HFFc6 (cell line): ENCODE measurements at regions not wholly inside any gene's neighbourhood (a gene's known extent, or its start where the extent isn't known, plus 50 kb on each side); places are given as distances from the start of the nearest gene placed in this dataset.

ENCODE experiments used
- DNase-seq: peaks from one replicate; pipeline ENCODE4 v3.0.0-alpha.2; 2018
- H3K27ac Mint-ChIP-seq: 2 replicates; pipeline ENCODE4 v1.8.0; 2020; ENCODE audit warnings: mild to moderate bottlenecking, mixed read lengths
- H3K27me3 Mint-ChIP-seq: 2 replicates; pipeline ENCODE4 v1.8.0; 2021; ENCODE audit warnings: mild to moderate bottlenecking, moderate library complexity, mixed read lengths; ENCODE audit not compliant: insufficient read depth
- H3K36me3 Mint-ChIP-seq: 2 replicates; pipeline ENCODE4 v1.8.0; 2021; ENCODE audit warnings: low read depth, mixed read lengths
- H3K4me1 Mint-ChIP-seq: 2 replicates; pipeline ENCODE4 v1.8.0; 2020; ENCODE audit warnings: low read depth, mixed read lengths
- H3K4me3 Mint-ChIP-seq: 2 replicates; pipeline ENCODE4 v1.8.0; 2020; ENCODE audit warnings: mild to moderate bottlenecking, moderate library complexity, mixed read lengths
- H3K9me3 Mint-ChIP-seq: 2 replicates; pipeline ENCODE4 v1.8.0; 2020; ENCODE audit warnings: mild to moderate bottlenecking, mixed read lengths
- TF ChIP-seq, protein P1 (sequence below): fragments of 200-600 bp; sonication (generic); IDR thresholded peaks from 2 replicates; pipeline ENCODE4 v1.5.0; 2021; ENCODE audit warnings: antibody characterized with exemption, mild to moderate bottlenecking

DNA sequence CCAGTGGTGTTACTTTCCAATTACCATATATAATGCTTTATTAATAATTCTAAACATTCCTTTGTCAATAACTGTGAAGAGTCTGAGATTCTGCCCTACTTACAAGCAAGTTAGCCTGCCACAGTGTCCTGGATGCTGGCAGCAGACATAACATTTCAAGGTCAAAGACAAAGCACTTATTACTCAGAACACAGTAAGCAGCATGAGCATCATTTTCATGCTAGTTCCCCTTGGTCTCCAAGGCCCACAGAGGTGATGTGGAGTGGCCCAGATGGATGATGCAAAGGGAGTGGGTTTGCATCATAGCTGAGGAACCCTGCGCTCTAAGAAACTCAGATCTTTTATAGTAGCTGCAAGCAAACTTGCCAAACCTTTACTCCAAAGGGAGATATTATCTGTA, 349.7 kb downstream of the ZEB2 start:
- Mint-ChIP-seq H3K36me3 (peaks cover 9% of the 10 kb centered on the region; the same call in 1 of the 2 replicates), H3K4me1 (no peaks in the 10 kb centered on the region), H3K9me3 (no peaks in the 10 kb centered on the region), H3K27me3 (no peaks in the 10 kb centered on the region), H3K4me3 (no peak overlapping the region), H3K27ac (no peak overlapping the region)
- DNase-seq = no peak
- TF ChIP-seq, protein P1, sequence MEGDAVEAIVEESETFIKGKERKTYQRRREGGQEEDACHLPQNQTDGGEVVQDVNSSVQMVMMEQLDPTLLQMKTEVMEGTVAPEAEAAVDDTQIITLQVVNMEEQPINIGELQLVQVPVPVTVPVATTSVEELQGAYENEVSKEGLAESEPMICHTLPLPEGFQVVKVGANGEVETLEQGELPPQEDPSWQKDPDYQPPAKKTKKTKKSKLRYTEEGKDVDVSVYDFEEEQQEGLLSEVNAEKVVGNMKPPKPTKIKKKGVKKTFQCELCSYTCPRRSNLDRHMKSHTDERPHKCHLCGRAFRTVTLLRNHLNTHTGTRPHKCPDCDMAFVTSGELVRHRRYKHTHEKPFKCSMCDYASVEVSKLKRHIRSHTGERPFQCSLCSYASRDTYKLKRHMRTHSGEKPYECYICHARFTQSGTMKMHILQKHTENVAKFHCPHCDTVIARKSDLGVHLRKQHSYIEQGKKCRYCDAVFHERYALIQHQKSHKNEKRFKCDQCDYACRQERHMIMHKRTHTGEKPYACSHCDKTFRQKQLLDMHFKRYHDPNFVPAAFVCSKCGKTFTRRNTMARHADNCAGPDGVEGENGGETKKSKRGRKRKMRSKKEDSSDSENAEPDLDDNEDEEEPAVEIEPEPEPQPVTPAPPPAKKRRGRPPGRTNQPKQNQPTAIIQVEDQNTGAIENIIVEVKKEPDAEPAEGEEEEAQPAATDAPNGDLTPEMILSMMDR = no peak

DNA sequence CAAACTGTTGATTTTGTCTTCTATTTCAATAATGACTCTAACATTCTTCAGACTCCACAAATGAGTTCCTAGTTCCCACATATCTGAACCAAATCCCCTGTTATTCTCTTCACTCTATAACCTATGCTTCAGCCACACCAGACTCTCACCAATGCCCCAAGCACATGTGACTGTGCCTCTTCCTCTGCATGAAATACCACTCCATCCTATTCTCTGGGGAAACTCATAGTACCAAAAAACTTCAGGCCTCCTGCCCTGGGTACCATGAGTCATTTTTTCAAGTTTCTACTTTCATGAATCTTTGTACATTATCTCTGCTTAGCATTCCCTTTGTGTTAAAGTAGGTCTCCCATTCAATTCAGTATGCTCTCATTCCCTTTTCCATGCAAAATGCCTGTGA, 353.2 kb downstream of the ZEB2 start:
- H3K4me3 Mint-ChIP-seq = no peak overlapping the region
- DNase-seq = no peak

DNA sequence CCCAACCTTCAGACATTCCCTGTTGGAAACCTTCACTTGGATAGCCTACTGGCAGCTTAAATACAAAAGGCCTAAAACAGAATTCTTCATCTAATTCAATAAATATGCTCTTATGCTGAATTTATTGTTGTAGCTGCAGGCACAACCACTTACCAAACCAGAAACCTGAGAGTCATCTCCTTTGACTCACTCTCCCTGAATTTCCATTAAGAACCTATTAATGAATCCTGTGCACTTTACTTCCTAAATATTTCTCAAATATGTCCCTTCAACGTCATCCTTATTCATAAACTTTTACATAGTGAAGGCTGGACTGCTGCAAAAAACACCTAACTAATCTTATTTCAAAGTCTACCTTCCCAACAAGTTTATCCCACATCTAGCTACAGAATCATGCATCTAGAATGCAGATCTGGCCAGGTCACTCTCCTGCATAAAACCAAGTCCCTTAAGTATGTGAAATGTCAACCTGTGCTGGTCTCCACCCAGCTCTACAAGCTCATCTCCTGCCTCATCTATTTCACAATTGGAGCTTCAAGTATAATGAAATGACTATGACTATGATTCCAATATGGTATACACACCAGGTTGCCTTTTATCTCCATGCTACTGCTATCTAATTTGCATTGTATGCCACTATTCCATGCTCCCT, 354.2 kb downstream of the ZEB2 start:
- Mint-ChIP-seq H3K27ac (no peak overlapping the region), H3K4me3 (no peak overlapping the region), H3K36me3 (no peaks in the 10 kb centered on the region), H3K4me1 (no peaks in the 10 kb centered on the region), H3K27me3 (no peaks in the 10 kb centered on the region), H3K9me3 (no peaks in the 10 kb centered on the region)
- TF ChIP-seq, protein P1 = no peak
- DNase-seq = peak; percentile 24

More for the DNA sequence above, 353.2 kb downstream of the ZEB2 start:
- no peaks in the 10 kb centered on the region for H3K36me3 Mint-ChIP-seq
- no peaks in the 10 kb centered on the region for H3K27me3 Mint-ChIP-seq
- H3K27ac Mint-ChIP-seq = no peak overlapping the region
- H3K9me3 Mint-ChIP-seq = no peaks in the 10 kb centered on the region
- TF ChIP-seq, protein P1 = no peak
- no peaks in the 10 kb centered on the region for H3K4me1 Mint-ChIP-seq

DNA sequence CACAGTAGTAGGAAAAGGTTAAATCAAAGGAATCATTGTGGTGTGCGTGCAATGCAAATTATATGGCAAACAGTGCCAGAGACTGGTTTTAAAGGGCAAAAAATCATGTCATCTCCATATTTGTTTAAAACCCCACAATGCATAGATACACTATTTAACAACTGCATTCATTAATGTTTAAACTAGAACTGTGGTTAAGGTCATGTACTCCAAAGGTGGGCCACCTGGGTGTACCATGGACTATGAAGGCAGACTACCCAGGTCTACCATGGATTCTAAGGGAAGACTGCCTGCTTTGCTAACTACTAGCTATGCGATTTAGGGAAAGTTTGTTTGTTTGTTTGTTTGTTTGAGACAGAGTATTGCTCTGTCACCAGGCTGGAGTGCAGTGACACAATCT, 356.3 kb downstream of the ZEB2 start:
- DNase-seq = no peak
- no peak overlapping the region for H3K4me3 Mint-ChIP-seq
- no peaks in the 10 kb centered on the region for H3K27me3 Mint-ChIP-seq
- no peaks in the 10 kb centered on the region for H3K4me1 Mint-ChIP-seq
- no peaks in the 10 kb centered on the region for H3K36me3 Mint-ChIP-seq
- H3K27ac Mint-ChIP-seq = no peak overlapping the region
- no peaks in the 10 kb centered on the region for H3K9me3 Mint-ChIP-seq
- TF ChIP-seq, protein P1 = no peak

DNA sequence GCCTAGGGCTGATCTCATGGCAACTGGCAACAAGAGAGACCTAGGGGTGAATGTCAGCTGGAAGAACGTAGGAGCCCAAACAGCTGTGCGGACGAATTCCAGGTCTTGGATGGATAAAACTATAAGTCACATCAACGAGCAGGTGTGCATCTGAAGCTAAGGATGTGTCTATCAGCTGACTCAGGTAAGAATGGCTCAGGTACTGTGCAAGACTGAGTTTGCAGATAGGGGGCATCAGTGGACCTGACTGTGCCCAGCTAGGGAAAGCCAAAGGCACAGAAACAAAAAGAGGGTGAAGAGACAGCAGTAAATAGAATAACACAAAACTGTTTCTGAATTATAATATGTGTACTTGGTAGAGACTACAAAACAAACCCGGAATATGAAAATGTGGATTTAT, 357.3 kb downstream of the ZEB2 start:
- TF ChIP-seq, protein P1 = peak; percentile 55

More for the DNA sequence above, 357.3 kb downstream of the ZEB2 start:
- DNase-seq = no peak
- H3K9me3 Mint-ChIP-seq = no peaks in the 10 kb centered on the region
- no peak overlapping the region for H3K27ac Mint-ChIP-seq
- H3K36me3 Mint-ChIP-seq = no peaks in the 10 kb centered on the region
- no peak overlapping the region for H3K4me3 Mint-ChIP-seq
- H3K27me3 Mint-ChIP-seq = no peaks in the 10 kb centered on the region
- no peaks in the 10 kb centered on the region for H3K4me1 Mint-ChIP-seq
